Non-pigmented ciliary epithelial cell (primary cell): ENCODE measurements at regions not wholly inside any gene's neighbourhood (a gene's known extent, or its start where the extent isn't known, plus 50 kb on each side); places are given as distances from the start of the nearest gene placed in this dataset.
"Not testable (repeated sequence)": the region's sequence is repeated elsewhere in the genome, so short reads cannot be mapped to it uniquely, and the experiment has no call there.

Experiments
- DNase-seq: peaks from one replicate; pipeline ENCODE4 v3.0.0-alpha.2; 2010; ENCODE audit warnings: low read depth

GRCh38 chr1:58936973-58937372 lies 153.1 kb upstream of the JUN start:
- DNase-seq = no peak

DNA sequence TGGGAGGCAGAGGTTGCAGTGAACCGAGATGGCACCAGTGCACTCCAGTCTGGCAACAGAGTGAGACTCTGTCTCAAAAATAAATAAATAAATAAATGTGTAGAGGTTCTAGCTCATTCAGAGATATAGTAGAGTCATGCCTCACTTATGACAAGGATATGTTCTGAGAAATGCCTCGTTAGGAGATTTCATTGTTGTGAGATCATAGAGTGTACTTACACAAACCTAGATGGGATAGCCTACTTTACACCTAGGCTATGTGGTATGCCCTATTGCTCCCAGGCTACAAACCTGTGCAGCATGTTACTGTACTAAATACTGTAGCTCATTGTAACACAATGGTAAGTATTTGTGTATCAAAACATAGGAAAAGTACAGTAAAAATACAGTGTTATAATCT lies 155.3 kb upstream of the JUN start:
- no peak for DNase-seq

DNA sequence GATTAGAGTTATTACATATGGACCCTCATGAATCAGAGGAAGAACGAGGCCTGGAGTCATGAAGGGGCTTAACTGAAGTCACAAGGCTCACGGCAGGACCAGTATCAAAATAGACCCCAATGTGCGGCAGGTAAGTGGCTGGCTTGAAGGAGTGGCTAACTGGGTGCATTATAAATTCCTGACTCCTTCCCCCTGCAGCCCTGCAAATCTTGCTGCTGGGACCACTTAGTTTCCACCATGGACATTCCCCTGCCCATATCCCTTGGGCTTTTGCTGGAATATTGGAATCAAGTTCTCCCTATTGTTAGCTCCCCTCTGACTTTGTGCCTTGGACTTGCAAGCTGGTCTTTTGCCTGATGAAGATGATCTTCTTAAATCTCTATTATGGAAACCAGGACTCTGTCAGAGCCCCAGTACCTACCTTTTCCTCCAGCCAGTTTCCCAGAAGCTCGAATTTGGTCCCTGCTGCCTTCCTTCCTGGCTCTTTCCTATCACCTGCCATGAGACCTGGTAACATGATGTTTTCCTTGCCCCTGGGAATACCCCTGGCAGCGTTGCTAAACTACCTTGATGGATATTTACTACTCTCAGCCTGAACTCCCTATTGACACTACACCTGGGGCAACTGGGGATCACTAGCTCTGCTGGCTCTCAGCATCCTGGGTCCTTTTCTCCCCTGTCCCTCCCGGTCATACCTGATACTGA lies 156.0 kb upstream of the JUN start:
- DNase-seq = no peak

- DNase-seq = no peak
These were observed 157.8 kb upstream of the JUN start for GRCh38 chr1:58941471-58942289.

GRCh38 chr1:58942759-58943191 lies 158.9 kb upstream of the JUN start:
- no peak for DNase-seq

DNA sequence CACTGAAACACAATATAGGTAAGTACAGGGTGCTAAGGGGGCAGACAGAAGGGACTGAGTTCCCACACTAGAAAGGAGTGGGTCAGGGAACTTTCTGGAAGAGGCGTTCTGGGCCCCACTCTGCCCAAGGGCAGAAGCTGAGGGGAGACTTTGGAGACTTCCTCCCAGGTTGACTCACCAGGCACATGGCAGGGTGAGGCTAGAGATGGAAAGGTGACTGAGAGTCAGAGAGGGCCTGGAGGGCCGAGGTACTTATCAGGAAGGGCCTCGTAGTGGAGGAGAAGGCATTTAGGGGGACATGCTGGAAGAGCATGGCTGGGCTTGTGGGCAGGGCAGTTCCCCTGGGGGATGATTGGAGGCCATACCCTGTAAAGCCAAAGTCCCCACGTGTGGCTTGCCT lies 159.9 kb upstream of the JUN start:
- DNase-seq = no peak

GRCh38 chr1:58944439-58944838 lies 160.6 kb upstream of the JUN start:
- no peak for DNase-seq

- no peak for DNase-seq
These were observed 162.5 kb upstream of the JUN start for GRCh38 chr1:58946390-58946789.

GRCh38 chr1:58948671-58949070 lies 164.8 kb upstream of the JUN start:
- no peak for DNase-seq

GRCh38 chr1:58949551-58950220 lies 165.8 kb upstream of the JUN start:
- no peak for DNase-seq

- DNase-seq = no peak
These were observed 167.1 kb upstream of the JUN start for GRCh38 chr1:58950897-58951296.

- not testable (repeated sequence) for DNase-seq
These were observed 170.1 kb upstream of the JUN start for GRCh38 chr1:58953951-58954350.

DNA sequence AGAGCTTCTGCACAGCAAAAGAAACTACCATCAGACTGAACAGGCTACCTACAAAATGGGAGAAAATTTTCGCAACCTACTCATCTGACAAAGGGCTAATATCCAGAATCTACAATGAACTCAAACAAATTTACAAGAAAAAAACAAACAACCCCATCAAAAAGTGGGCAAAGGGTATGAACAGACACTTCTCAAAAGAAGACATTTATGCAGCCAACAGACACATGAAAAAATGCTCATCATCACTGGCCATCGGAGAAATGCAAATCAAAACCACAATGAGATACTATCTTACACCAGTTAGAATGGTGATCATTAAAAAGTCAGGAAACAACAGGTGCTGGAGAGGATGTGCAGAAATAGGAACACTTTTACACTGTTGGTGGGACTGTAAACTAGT lies 179.4 kb upstream of the JUN start:
- DNase-seq = not testable (repeated sequence)

- no peak for DNase-seq
These were observed 180.6 kb upstream of the JUN start for GRCh38 chr1:58964428-58964827.

DNA sequence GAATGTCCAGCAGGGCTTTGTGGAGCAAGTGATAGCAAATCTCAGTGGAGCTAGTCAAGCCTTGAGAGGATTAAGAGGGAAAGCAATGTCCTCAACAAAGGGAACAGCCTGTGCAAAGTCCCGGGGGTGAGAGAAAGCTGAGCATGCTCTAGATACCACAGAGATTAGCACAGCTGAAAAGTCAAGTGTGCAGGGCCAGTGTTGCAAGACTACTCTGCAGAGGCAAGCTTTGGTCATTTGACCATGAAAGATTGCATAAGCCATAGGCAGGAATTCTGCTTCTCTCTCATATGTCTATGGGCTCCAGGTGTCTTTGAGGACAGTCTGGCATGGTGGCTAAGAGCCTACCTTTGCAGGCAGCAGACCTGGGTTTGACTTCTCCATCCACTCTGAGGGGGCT lies 181.0 kb upstream of the JUN start:
- peak; percentile 11 for DNase-seq

DNA sequence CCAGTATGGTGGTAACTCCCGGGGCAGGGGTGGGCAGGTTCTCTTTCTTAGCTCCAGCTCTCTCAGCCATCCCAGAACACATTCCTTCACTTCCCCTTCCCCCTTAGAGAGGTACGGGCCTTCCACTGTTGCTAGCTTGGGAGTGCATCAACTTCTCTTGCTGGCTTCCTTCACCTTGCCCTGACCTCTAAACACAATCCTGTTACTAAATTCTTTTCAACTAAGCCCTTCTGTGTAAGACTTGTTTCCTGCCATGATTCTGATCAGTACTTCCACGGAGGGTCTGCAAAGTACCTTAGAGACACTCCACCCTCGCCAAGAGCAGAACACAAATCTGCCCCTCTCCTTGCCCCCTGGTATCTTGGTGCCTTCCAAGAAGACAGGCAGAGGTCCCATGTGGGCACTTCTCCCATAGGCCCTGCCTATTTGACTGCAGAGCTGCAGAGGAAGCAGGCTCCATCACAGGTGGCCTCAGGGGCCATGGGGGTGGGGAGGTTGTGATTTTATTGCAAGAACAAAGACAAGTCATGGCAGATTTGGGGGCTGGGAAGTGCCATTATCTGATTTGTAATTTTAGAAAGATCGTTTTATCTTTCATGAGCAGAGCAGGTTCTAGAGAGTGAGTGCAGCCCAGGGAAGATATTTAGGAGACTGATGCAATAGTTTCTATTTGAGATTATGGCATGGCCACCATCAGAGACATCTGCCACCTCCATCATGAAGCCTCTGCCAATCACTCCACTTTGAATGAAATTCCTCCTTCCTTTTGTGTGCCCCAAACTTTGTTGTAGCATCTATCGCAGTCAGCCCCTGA lies 182.5 kb upstream of the JUN start:
- no peak for DNase-seq

GRCh38 chr1:58966917-58967740 lies 183.3 kb upstream of the JUN start:
- DNase-seq = no peak

GRCh38 chr1:58968360-58968952 lies 184.6 kb upstream of the JUN start:
- no peak for DNase-seq

DNA sequence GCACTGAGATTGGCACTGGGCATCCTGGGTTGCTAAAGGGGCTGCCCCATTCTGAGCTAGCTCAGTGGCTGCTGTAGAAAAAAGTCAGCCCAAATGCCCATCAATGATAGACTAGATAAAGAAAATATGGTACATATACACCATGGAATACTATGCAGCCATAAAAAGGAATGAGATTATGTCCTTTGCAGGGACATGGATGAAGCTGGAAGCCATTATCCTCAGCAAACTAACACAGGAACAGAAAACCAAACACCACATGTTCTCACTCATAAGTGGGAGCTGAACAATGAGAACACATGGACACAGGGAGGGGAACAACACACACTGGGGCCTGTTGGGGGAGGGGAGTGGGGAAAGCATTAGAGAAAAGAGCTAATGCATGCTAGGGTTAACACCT lies 185.3 kb upstream of the JUN start:
- DNase-seq = not testable (repeated sequence)

DNA sequence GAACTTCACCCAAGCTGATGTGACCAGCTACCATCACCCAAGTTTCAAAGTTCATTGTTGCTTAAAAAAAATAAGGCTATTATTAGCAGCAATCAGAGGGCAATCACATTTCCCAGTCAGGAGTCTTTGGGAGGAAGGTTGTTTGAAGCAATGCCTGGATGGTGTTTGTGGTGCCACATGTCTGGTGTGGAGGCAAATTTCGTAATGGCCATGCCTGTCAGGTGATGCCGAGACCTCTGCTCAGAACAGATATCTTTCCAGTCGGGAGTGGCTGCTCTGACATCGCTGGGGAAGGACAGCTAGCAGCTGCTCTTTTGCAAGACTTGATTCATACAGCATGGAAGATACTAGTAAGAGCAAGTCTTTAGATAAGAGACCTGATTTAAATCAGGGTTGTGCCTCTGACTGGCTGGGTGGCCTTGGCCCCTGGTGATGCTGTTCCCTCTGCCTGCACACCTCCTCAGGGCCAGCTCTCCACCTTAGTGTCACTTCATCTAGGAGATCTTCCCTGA lies 187.8 kb upstream of the JUN start:
- no peak for DNase-seq

DNA sequence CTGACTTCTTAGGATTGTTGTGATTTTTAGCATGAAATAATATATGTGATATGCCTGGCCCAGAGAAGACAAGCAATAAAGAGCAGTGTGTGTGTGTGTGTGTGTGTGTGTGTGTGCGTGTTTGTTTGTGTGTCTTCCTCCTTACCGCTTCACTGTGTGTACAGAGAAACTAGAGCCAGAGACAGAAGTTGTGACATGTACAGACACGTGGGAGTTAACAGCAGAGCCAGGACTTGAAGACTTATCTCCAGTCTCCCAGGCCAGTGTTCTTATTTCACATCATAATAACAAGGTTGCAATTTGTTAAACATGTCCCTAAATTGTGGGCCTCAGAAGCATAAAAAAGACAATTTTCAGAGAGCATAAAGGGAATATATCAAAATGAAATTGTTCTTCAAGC lies 192.0 kb upstream of the JUN start:
- DNase-seq = no peak
